Activated CD4-positive, alpha-beta T cell treated with anti-CD3 and anti-CD28 coated beads, Interleukin-2, amount 50 U/mL, for 16 hours (primary cell): ENCODE measurements at regions not wholly inside any gene's neighbourhood (a gene's known extent, or its start where the extent isn't known, plus 50 kb on each side); places are given as distances from the start of the nearest gene placed in this dataset.
"Not testable (repeated sequence)": the region's sequence is repeated elsewhere in the genome, so short reads cannot be mapped to it uniquely, and the experiment has no call there.

ENCODE experiments used
- DNase-seq: peaks from one replicate; pipeline ENCODE4 v3.0.0-alpha.2; 2020

DNA sequence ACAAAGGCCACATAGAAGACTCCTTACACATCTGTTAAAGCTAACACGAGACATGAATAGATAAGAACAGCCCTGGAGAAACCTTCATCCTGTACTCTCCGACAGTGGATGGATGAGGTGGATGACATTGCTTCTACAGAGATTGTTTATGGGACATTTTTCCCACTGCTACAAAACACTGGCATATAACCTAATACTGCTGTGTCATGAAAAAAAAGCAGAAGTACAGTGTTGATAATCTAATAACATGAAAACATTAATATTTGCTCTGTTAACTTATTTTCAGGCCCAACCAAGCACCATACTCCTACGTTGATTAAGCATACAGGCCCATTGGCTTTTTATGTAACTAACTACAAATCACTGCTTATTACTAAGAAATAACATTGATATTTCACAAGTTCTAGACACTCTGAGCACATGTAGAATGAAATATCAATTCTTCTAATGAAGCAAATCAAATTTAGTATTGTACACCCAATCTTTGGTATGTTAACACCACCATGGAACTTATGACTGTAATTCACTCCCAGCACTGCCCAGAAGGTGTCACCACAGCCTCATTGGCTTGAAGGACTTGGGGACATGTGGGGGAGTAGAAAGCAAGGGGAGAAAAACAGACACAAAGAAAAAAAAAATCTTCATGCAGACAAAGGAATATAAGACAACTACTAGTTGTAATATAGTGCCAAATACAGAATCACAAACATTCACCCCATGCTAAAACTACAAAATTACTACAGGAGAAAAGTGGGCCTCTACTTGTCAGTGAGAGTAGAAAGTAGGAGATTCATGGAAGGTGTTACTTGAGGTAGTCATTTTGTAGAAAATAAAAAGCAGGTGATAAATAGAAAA is 330.0 kb upstream of the PMFBP1 start:
- DNase-seq, result peak; percentile 34

DNA sequence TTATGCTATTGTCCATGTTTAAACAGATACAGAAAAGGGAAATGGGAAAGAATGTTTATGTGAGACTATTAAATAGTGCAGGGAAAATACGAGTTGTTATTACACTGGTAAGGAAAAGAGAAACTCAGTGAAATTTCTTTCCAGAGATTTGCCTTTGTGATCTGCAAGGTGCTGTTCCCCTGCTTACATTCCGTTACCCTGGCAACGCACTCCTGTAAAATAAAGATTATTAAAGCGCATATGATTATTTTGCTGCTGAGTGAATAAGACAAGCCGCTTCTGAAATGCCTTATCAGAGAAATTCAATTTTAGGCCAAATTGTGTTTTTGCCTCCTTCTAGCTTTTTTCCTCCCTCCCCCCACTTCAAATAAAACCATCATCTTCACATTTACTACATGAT is 328.6 kb upstream of the PMFBP1 start:
- no peak for DNase-seq

DNA sequence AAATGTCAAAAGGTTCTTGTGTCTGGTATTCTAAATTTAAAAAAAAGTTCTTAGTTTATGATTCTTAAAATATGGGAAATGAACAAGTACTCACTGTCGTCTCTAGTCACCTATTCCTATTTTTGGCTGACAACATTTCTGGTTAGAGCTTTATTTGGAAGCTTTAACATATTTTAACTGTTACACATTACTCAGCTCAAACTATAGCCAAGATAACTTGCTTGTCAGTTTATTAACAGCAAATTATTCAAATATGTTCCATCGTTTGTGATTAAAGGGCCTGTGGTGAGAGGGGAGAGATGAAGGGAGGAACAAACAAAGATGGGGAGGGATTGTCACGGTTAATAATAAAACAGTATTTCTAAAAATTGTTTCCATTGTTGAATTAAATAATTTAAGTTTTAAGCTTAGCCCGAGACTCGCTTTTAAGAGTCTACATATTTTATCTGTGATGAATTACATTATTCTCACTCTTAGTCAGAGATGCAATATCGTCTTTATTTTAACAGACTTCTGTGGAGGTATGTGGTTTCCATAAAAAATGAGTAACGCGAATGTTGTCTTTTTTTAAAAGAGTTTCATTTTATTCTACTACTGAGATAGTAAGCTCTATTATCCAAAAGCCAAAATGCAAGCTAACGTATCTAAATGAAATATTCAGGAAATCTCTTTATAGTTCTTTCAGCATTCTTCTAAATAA is 321.9 kb upstream of the PMFBP1 start:
- DNase-seq, result no peak

DNA sequence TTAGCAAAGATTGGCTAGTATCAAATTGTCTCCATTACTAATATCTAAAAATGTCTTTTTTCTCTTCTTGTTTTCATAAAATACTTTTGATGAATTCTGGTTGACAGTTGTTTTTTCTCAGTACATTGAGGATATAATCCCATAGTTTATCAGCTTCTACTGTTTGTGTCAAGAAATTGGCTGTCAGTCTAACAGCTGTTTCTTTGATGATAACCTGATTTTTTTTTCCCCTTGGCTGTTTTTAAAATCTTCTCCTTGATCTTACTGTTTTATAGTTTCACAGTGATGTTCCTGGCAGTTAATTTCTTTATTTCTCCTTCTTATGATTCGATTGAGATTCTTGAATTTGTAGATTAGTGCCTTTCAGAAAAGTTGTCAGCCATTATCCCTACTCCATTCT is 315.3 kb upstream of the PMFBP1 start:
- DNase-seq, result no peak

DNA sequence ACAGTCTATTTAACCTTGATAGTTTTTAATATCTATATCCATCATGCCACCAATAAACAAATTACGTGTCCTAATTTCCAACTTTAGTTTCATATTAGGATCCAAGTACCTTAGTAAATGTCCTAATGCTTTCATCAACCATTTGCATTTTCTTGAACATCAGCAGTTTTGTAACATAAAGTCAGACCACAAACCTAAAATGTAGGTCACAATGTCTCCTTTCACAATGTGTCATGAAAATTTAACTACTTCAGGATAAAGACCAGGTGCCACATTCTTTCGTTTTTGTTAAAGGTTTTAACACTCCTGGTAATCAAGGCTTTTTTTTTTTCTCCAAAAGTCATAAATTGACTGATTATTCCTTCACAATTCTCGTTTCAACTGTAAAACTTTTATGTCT is 310.7 kb upstream of the PMFBP1 start:
- DNase-seq, result peak; percentile 43

DNA sequence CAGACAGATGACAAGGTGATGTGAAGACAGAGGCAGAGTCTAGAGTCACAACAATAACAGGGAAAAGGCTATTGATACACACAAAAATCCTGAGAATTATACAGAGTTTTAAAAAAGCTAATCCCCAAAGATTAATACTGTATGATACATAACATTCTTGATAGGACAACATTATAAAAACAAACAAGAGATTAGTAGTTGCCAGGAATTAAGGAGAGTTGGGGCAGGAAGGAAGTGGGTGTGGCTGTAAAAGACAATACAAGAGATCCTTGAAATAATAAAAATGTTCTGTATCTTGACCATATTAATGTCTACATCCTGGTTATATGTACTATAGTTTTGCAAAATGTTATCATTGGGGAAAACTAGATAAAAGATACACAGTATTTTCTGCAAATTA is 309.5 kb upstream of the PMFBP1 start:
- DNase-seq, result no peak

DNA sequence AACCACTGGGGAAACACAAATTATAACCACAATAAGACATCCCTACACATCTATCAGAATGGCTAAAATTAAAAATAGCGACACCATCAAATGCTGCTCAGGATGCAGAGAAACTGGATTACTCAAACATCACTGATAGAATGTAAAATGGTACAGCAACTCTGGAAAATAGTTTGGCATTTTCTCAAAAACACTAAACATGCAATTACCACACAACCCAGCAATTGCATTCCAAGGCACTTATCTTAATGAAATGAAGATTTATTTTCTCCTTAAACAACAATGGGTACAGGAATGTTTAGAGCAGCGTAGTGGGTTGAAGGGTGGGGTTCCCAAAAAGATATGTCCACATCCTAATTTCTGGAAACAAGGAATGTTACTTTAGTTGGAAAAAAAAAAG is 309.0 kb upstream of the PMFBP1 start:
- DNase-seq, result no peak

DNA sequence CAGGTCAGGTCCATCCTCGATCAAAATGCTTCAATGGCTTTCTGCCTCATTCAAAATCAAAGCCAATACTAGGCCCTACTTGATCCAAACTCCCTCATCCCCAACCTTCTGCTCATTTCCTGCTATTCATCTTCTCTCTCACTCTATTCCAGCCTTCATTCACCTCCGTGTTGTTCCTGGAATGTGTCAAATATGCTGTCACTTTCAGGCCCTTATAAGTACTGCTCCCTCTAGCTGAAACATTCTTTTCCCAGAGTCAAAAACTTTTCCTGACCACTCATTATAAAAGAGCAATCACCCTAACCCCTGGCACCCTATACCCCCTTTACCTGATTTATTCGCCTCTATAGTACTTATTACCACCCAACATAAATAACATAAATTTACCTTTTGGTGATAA is 303.7 kb upstream of the PMFBP1 start:
- no peak for DNase-seq

DNA sequence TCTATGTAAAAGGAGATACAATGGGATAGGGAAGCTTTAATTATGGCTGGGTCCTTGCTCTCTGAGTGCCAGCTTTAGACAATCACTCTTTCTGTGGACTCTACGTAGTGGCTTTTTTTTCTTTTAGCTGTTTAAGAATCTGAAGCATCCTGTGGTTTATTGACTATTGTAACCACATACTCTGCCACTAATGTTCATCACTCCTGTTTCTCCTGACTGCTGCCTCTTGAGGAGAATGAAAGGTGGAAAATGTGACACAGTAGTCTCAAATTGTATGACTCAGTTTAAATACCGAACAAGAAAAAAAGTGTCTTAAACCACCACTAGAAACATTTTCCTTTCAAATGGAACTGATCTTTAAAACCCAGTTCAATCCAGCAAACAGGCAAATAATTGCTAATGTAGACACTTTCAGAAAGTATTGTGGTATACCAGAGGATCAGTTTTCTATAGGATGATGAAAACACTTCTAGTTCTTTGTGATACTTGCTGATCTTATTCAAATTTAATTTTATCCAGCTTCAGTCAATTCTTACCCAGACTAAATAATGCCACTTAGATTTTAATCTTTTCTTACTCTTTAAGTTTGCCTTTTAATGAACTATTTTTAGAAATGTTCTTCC is 302.7 kb upstream of the PMFBP1 start:
- DNase-seq, result peak; percentile 60

DNA sequence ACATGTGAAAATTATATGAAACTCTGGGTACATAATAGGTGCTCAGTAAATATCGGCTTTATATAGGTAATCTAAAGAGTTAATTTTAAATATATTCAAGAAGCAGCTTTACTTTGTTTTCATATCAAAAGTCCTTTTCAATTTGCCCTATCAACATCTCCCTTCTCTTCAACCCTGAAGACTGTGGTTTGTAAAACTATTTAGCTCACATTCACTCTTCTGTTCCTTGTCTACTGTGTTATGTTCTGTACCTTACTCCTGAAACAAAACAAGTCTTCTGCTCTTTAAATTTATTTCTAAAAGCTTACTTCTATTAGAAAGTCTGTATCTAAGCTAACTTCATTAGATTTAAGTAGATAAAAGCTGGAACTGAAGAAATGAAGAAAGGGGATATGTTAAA is 301.7 kb upstream of the PMFBP1 start:
- no peak for DNase-seq

DNA sequence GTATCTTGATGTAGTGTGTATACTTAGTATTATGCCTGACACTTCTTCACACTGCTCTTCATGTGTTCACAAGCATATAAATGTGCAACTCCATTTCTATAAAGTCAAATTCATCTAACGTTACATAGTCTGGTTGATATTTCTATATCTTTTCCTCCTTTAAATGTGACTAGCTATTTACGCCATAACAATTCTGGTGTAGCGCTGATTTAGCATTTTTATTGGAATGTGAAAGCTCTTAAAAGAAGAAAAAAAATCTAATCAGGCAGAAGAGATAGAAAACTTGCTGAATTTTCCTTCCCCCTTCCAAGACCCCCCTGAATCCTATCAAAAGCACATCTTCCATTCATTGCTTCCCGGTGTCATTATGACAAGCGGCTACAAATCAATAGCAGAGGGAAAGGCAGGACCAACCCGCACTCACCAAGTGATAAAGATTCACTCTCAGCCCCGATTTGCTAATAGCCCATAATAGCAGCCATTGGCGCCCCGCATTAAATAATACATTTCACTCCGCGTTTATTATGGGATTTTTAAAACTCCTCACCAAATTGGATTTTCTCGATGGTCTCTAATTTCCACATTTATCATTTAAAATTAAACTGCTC is 299.5 kb upstream of the PMFBP1 start:
- no peak for DNase-seq

DNA sequence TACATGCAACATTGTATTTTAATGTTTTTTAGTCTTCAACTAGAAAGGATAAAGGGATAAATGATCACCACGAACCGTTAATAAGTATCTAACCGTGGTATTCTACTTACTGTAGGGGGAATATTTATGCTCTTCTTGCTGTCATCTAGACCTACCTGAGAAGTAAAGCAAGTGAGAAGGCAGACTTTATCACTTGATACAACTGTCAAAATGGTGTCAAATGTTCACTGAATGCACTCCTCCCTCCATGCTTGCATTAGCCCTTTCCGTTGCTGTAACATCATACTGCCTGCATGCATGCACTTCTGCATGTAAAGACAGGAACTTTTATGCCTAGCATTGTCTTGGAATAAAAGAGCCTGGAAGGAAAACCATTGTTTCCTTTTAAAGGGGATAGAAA is 298.6 kb upstream of the PMFBP1 start:
- DNase-seq, result no peak

DNA sequence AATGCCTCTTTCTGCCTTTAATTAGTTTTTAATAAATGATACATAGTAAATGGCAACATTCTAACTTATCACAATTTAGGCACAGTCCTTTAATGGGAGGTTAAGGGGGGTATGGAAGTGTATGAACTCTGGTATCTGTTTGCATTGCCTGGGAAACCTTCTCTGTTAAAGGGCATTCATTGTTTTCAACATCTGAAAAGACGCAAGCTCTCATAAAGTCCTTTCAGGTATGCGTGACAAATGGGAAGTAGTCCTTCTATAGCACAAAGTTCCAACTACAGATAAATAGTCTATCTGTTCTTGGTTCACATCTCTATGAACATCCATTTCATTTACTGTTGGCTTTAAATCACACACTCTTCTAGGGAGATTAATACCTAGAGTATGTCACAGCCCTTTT is 298.0 kb upstream of the PMFBP1 start:
- no peak for DNase-seq

DNA sequence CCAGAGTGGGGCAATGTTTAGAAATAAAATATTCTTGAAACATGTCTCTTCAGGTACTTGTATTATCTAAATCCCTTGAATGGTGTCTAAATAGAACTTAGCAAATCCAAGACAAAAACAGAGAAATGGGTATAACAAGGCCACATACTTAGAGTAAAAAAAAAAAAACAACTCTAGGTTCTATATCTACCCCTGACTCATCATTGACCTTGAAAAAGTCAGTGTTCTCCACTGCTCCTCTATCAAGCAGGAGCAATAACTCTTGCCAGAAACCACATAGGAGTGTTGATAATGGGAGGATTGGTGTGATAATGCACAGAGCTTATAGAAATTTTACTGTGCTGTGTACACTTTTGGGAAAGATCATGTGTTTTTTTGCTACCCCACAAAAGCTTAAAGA is 296.6 kb upstream of the PMFBP1 start:
- DNase-seq, result no peak

DNA sequence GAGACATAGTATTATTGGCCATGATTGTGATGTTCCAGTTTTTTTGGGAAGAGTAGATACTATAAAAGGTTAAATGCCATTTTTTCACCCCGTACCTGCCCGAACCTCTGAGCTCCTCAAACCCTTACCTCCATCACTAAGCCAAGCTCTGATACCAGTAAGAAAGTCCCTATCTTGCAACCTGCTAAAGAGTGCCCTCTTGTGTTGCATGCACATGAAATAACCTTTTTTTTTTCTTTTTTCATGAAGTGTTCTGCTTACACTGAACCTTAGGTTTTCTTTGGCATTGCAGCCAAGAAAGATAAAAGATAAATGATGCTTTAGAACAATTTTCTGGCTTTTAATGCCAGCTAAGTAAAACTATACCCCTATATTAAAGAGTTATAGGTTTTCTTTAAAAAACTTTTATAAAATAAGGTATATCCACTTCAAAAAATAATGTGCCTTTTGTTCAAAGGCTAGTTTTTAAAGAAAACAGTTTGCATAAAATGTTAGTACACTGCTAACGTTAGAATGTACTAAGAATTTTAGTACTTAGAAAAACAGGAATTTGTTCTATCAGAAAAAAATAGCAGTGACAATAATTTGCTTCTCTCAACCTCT is 295.3 kb upstream of the PMFBP1 start:
- peak; percentile 9 for DNase-seq

DNA sequence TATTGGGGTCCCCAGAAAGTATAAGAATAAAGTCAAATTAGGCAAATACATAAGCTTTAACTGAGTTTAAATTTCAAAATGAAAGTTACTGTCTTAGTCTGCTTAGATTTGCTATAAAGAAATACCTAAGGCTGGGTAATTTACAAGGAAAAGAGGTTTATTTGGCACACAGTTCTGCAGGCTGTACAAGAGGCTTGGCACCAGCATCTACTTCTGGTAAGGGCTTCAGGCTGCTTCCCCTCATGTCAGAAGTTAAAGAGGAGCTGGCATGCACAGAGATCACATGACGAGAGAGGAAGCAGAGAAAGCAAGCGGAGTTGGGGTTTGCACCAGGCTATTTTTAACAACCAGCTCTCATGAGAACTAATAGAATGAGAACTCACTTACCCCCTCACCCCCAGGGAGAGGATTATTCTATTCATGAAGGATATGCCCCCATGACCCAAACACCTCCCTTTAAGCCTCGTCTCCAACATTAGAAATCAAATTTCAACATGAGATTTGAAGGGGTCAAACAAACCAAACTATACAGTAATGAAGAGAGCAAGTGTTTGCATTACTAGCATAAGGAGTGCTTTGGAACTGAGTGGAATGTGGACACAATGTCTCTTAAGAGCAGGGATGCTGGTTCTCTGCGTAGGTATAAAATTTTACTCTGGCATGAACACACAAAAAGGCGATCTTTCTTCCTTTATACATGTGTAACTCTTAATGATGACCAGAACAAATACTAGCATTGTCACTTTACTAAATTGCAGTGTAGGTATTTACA is 292.8 kb upstream of the PMFBP1 start:
- DNase-seq, result no peak

DNA sequence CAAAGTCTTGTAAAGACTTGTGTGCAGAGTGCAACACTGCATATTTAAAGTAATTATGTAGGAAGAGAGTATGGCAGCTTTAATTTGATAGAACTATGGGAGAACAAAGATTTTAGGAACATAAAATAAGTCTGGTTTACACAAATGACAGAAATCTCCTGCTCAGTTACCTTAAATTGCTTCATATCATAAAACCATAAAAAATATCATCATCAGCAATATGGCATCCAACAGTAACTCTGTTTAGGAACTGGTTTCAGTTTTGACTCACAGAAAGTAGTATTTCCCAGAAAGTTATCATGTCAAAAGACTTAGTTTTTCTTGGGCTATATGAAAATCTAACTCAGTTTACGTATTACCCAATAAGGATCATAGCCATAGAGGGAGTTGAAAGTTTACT is 292.1 kb upstream of the PMFBP1 start:
- DNase-seq, result no peak

DNA sequence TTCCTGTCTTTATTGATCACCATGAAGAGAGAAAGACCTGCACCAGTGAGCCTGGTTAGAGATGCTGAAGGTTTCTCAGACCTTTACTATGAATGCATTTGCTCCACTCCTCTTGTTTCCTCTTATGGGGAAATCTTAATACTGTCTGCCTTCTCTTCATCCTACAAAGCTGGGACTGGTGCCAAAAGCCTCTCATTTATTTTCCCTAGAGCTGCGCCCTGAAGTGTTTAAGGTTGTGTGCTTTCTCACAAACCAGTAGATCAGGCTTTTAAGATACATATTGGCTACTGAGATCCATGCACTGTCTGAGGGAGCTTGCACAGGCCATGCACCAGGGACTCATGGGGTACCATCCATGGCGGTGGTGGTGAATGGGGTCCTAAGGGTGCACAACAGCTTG is 286.1 kb upstream of the PMFBP1 start:
- DNase-seq, result no peak

DNA sequence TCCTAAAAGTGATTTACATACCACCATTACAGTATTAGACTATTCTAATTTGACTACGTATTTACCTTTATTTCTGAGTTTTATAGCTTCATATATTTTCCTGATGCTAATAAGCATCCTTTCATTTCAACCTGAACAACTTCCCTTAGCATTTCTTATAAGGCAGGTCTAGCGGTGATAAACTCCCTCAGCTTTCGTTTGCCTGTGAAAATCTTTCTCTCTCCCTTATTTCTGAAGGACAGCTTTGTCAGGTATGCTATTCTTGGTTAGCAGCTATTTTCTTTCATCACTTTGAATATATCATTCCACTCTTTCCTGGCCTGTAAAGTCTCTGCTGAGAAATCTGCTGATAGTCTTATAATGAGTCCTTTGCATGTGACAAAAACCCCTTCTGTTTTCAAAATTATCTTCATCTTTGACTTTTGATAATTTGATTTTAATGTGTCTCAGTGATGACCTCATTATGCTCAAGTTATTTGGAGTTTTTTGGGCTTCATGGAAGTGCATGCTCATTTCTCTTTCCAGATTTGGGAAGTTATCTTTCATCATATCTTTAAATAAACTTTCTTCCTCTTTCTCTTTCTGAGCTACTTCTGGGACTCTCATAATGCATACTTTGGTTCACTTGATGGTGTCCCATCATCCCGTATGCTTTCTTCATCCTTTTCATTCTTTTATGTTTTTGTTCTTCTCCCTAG is 285.4 kb upstream of the PMFBP1 start:
- DNase-seq, result no peak

DNA sequence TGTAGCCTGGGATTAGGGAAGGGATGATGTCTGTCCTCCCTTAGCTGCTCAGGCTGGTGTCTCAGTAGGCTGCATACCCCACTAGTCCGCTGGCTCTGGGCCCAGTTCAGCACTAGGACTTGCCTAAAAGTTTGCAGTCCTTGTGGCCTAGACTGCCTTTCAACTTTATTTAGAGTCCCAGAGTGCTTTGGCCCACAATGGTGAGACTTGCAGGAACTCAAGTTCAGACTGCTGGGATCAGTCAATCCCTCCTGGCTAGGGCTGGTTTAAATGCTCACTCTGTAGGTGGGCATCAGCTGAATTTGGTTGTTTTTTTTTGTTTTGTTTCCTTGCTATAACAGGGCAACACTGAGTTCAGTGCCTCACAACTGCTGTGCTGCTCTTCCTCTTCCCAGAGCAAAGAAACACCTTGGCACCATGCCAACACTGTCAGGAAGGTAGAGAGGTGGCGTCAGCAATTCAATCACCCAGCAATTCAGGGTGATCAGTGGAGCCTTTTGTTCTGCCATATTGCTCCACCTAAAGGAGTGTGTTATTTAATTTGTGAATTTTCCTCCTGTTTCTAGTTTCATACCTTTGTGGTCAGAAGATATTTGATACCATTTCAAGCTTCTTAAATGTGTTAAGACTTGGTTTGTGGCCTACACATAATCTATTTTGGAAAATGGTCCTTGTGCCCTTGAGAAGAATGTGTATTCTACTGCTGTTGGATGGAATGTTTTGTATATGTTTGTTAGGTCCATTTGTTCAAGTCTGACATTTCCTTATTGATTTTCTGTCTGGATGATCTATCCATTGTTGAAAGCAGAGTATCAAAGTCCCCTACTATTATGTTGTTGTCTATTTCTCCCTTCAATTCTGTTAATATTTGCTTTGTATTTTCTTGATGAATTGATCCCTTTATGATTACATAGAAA is 284.0 kb upstream of the PMFBP1 start:
- no peak for DNase-seq

DNA sequence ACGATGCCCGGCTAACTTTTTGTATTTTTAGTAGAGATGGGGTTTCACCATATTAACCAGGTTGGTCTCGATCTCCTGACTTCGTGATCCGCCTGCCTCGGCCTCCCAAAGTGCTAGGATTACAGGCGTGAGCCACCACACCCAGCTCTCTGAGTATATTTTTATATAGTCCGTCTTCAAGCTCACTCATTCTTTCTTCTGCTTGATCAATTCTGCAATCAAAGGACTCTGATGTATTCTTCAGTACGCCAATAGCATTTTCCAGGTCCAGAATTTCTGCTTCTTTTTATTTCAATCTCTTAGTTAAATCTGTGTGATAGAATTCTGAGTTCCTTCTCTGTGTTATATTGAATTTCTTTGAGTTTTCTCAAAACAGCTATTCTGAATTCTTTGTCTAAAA is 281.9 kb upstream of the PMFBP1 start:
- DNase-seq, result not testable (repeated sequence)
